H1 (cell line): ENCODE measurements at regions not wholly inside any gene's neighbourhood (a gene's known extent, or its start where the extent isn't known, plus 50 kb on each side); places are given as distances from the start of the nearest gene placed in this dataset.

Experiments
- CTCF ChIA-PET: fragments of 300-600 bp; sonication (Branson Sonifier 250); formaldehyde crosslinking; loops from one replicate; lab custom pipeline; 2021; ENCODE audit not compliant: partially characterized antibody; lab: Charles Lee
- POLR2A ChIA-PET: fragments of 300-600 bp; sonication (Branson Sonifier 250); formaldehyde crosslinking; loops from one replicate; lab custom pipeline; 2021; ENCODE audit warnings: inconsistent platforms; ENCODE audit not compliant: partially characterized antibody; lab: Charles Lee
- DNase-seq, 2 experiments: peaks; one replicate each; pipeline versions ENCODE4 v3.0.0 to v3.0.0-alpha.2; 2010 to 2022; ENCODE audit warnings: low spot score in 2 of 2, low read depth in 1 of 2, mixed read lengths in 1 of 2
- FAIRE-seq: peaks from 2 replicates; lab custom pipeline; 2011; peaks lifted over from hg19 to GRCh38; lab: Jason Lieb, UNC
- H2AFZ ChIP-seq: 2 replicates; pipeline ENCODE4 v1.8.1; 2012; ENCODE audit warnings: low read length, inconsistent platforms
- H2AK5ac ChIP-seq: 2 replicates; pipeline ENCODE4 v1.6.1; 2013; ENCODE audit warnings: low read depth, low read length
- H2BK120ac ChIP-seq: replicated peaks from 2 replicates; pipeline ENCODE3; 2013; ENCODE audit warnings: low read depth, low read length, inconsistent platforms
- H2BK12ac ChIP-seq: 2 replicates; pipeline ENCODE4 v1.6.1; 2013; ENCODE audit warnings: low read depth, low read length
- H2BK15ac ChIP-seq: 2 replicates; pipeline ENCODE4 v1.6.1; 2013; ENCODE audit warnings: low read length
- H2BK20ac ChIP-seq: 2 replicates; pipeline ENCODE4 v1.6.1; 2013; ENCODE audit warnings: low read length
- H2BK5ac ChIP-seq: 2 replicates; pipeline ENCODE4 v1.6.1; 2013; ENCODE audit warnings: low read depth, low read length
- H3K14ac ChIP-seq: 2 replicates; pipeline ENCODE4 v1.6.1; 2013; ENCODE audit warnings: inconsistent platforms; ENCODE audit not compliant: insufficient read length
- H3K18ac ChIP-seq: 2 replicates; pipeline ENCODE4 v1.6.1; 2013; ENCODE audit warnings: low read length; ENCODE audit errors: extremely low read depth
- H3K23ac ChIP-seq: 2 replicates; pipeline ENCODE4 v1.6.1; 2013; ENCODE audit warnings: inconsistent platforms; ENCODE audit not compliant: insufficient read length
- H3K23me2 ChIP-seq: 2 replicates; pipeline ENCODE4 v1.6.1; 2013; ENCODE audit warnings: low read depth, low read length
- H3K27ac ChIP-seq: 2 replicates; pipeline ENCODE4 v1.6.1; 2011; ENCODE audit warnings: low read depth, low read length, inconsistent platforms
- H3K27me3 ChIP-seq, 4 experiments: replicated peaks in 1 of 4; 1 replicate in 1 of 4; 2 replicates in 3 of 4; pipeline versions ENCODE4 v1.6.1 to v1.8.1; 2011 to 2013; ENCODE audit warnings: low read length in 3 of 4, mild to moderate bottlenecking in 3 of 4, inconsistent platforms in 2 of 4, mixed read lengths in 2 of 4, moderate library complexity in 1 of 4; ENCODE audit not compliant: control insufficient read depth in 3 of 4, insufficient read depth in 3 of 4; ENCODE audit errors: extremely low read depth in 1 of 4
- H3K36me3 ChIP-seq, 4 experiments: 2 replicates each; pipeline versions ENCODE4 v1.6.1 to v1.8.1; 2011 to 2013; ENCODE audit warnings: mild to moderate bottlenecking in 4 of 4, low read length in 3 of 4, moderate library complexity in 2 of 4, control low read depth in 1 of 4, inconsistent platforms in 1 of 4; ENCODE audit not compliant: insufficient read depth in 4 of 4, control insufficient read depth in 2 of 4
- H3K4ac ChIP-seq: replicated peaks from 2 replicates; pipeline ENCODE3; 2013; ENCODE audit warnings: low read length, low read depth, mixed read lengths, inconsistent platforms; ENCODE audit not compliant: insufficient read length
- H3K4me1 ChIP-seq, 4 experiments: replicated peaks in 1 of 4; 1 replicate in 1 of 4; 2 replicates in 3 of 4; pipeline versions ENCODE4 v1.6.1 to v1.8.1; 2011 to 2013; ENCODE audit warnings: low read length in 3 of 4, inconsistent platforms in 2 of 4, mixed read lengths in 1 of 4; ENCODE audit not compliant: insufficient read depth in 4 of 4, control insufficient read depth in 3 of 4
- H3K4me2 ChIP-seq, 2 experiments: 2 replicates each; pipeline versions ENCODE4 v1.6.1 to v1.8.1; 2011 to 2013; ENCODE audit warnings: low read depth in 2 of 2, low read length in 2 of 2, control low read depth in 1 of 2, inconsistent platforms in 1 of 2, mild to moderate bottlenecking in 1 of 2; ENCODE audit not compliant: insufficient read depth in 1 of 2
- H3K4me3 ChIP-seq, 4 experiments: fragments of 200-600, 300-600 bp in 1 of 4; sonication (generic), shearing (Covaris generic), sonication (Bioruptor Twin) in 1 of 4; 2 replicates each; pipeline versions ENCODE4 v1.5.1 to v1.8.1; 2011 to 2016; ENCODE audit warnings: low read length in 4 of 4, low read depth in 3 of 4, control low read depth in 2 of 4, inconsistent platforms in 2 of 4, mild to moderate bottlenecking in 2 of 4, mixed read lengths in 1 of 4, moderate library complexity in 1 of 4; ENCODE audit not compliant: insufficient read depth in 2 of 4; ENCODE audit errors: extremely low read depth in 1 of 4
- H3K56ac ChIP-seq: replicated peaks from 2 replicates; pipeline ENCODE3; 2013; ENCODE audit warnings: low read depth, mild to moderate bottlenecking, mixed read lengths, low read length, inconsistent platforms; ENCODE audit not compliant: insufficient read length
- H3K79me1 ChIP-seq: 2 replicates; pipeline ENCODE4 v1.6.1; 2013; ENCODE audit warnings: low read depth, low read length, control low read depth
- H3K79me2 ChIP-seq, 2 experiments: 2 replicates each; pipeline versions ENCODE4 v1.6.1 to v1.8.1; 2012 to 2013; ENCODE audit warnings: low read length in 2 of 2, mild to moderate bottlenecking in 2 of 2, inconsistent platforms in 1 of 2; ENCODE audit not compliant: insufficient read depth in 2 of 2, control insufficient read depth in 1 of 2
- H3K9ac ChIP-seq, 4 experiments: replicated peaks in 1 of 4; 1 replicate in 1 of 4; 2 replicates in 3 of 4; pipeline versions ENCODE4 v1.6.1 to v1.8.1; 2011 to 2013; ENCODE audit warnings: low read depth in 3 of 4, low read length in 3 of 4, control low read depth in 2 of 4, mild to moderate bottlenecking in 2 of 4, moderate library complexity in 2 of 4, inconsistent platforms in 1 of 4; ENCODE audit errors: extremely low read depth in 1 of 4
- H3K9me3 ChIP-seq, 2 experiments: 2 replicates each; pipeline versions ENCODE4 v1.6.1 to v1.8.1; 2012 to 2013; ENCODE audit warnings: mild to moderate bottlenecking in 2 of 2, moderate library complexity in 2 of 2, control low read depth in 1 of 2, inconsistent platforms in 1 of 2, low read depth in 1 of 2, low read length in 1 of 2, mixed read lengths in 1 of 2; ENCODE audit not compliant: insufficient read depth in 2 of 2
- H4K20me1 ChIP-seq, 2 experiments: replicated peaks in 1 of 2; 2 replicates each; pipeline versions ENCODE3 to v1.8.1; 2011 to 2013; ENCODE audit warnings: inconsistent platforms in 2 of 2, low read length in 2 of 2, mild to moderate bottlenecking in 1 of 2; ENCODE audit not compliant: insufficient read depth in 2 of 2, control insufficient read depth in 1 of 2
- H4K5ac ChIP-seq: 2 replicates; pipeline ENCODE4 v1.6.1; 2013; ENCODE audit warnings: low read length, low read depth, mixed read lengths, inconsistent platforms; ENCODE audit not compliant: insufficient read length
- H4K8ac ChIP-seq: 2 replicates; pipeline ENCODE4 v1.8.0; 2013; ENCODE audit warnings: mild to moderate bottlenecking, moderate library complexity, low read length, inconsistent platforms; ENCODE audit not compliant: insufficient read depth; ENCODE audit errors: extremely low read depth
- H4K91ac ChIP-seq: replicated peaks from 2 replicates; pipeline ENCODE3; 2013; ENCODE audit warnings: low read length, mixed read lengths, inconsistent platforms; ENCODE audit not compliant: insufficient read length
- NRF1 ChIP-seq: IDR thresholded peaks from 2 replicates; pipeline ENCODE4 v1.6.1; 2011; ENCODE audit warnings: mild to moderate bottlenecking, low read depth, low read length, improper control_type of control experiment
- RAD21 ChIP-seq, 2 experiments: IDR thresholded peaks in 1 of 2; conservative IDR thresholded peaks in 1 of 2; 2 replicates each; pipeline ENCODE4 v1.6.1; 2011; ENCODE audit warnings: low read depth in 2 of 2, low read length in 2 of 2, improper control_type of control experiment in 1 of 2, inconsistent platforms in 1 of 2, mild to moderate bottlenecking in 1 of 2, moderate library complexity in 1 of 2
- YY1 ChIP-seq: IDR thresholded peaks from 2 replicates; pipeline ENCODE4 v1.6.1; 2011; ENCODE audit warnings: low read depth, mild to moderate bottlenecking, low read length
- WGBS, 2 experiments: shearing (Covaris generic) in 1 of 2; methylation state at CpG; one replicate each; pipeline versions ENCODE4 v1.1.6 to v1.1.7; 2013 to 2015; ENCODE audit warnings: low lambda C conversion rate in 2 of 2, mixed read lengths in 2 of 2, inconsistent platforms in 1 of 2, low coverage in 1 of 2, missing lambda C conversion rate in 1 of 2; ENCODE audit not compliant: insufficient replicate concordance in 2 of 2, insufficient coverage in 1 of 2, insufficient read length in 1 of 2; ENCODE audit errors: extremely low coverage in 1 of 2, missing lambda C conversion rate in 1 of 2; 5-methylcytosine and 5-hydroxymethylcytosine counted together
- TF ChIP-seq, protein P1 (sequence below), 3 experiments: IDR thresholded peaks; 1 replicate in 2 of 3; 2 replicates in 1 of 3; pipeline versions ENCODE4 v1.5.1 to v1.6.1; 2011; ENCODE audit warnings: low read length in 3 of 3, mild to moderate bottlenecking in 3 of 3, inconsistent platforms in 2 of 3, low read depth in 1 of 3, moderate library complexity in 1 of 3; ENCODE audit not compliant: insufficient read depth in 1 of 3; ENCODE audit errors: control extremely low read depth in 1 of 3

GRCh38 chr2:120904379-120904778, 168.7 kb downstream of the GLI2 start:
- Histone ChIP-seq H3K4me2 (no peak overlapping the region), H3K9ac (no peak overlapping the region), H3K79me1 (peaks cover 10% of the 10 kb centered on the region), H3K23ac (no peak overlapping the region), H3K14ac (no peak overlapping the region), H3K56ac (no peak overlapping the region), H4K5ac (no peak overlapping the region), H3K4me3 (no peak overlapping the region), H3K27ac (no peak overlapping the region), H4K20me1 (peaks cover 8 to 17% of the 10 kb centered on the region in 2 experiments), H2AK5ac (0 out of 2 replicates have a peak overlapping the region, but pooled peaks have one; percentile 61), H3K79me2 (peaks cover 0 to 12% of the 10 kb centered on the region in 2 experiments; a peak in 1 of 4 replicates), H3K27me3 (no peaks in the 10 kb centered on the region), H2BK5ac (0 out of 2 replicates have a peak overlapping the region, but pooled peaks have one; percentile 45), H3K4me1 (peaks cover 4 to 21% (median 14%) of the 10 kb centered on the region in 4 experiments), H2AFZ (no peak overlapping the region), H2BK120ac (no peak overlapping the region), H2BK12ac (no peak overlapping the region), H3K36me3 (peaks cover 0 to 4% (median 0%) of the 10 kb centered on the region in 4 experiments; a peak in 1 of 8 replicates), H3K9me3 (no peaks in the 10 kb centered on the region), H2BK20ac (no peak overlapping the region), H3K18ac (no peak overlapping the region; the same call in 1 of the 2 replicates), H2BK15ac (no peak overlapping the region), H3K23me2 (no peaks in the 10 kb centered on the region), H4K8ac (no peak overlapping the region), H4K91ac (no peak overlapping the region), H3K4ac (no peak overlapping the region)
- ChIA-PET CTCF (interaction anchor here (0.6 to 2.7 kb wide), 10 partner anchors 10 to 209 kb away, joined by 3 to 16 read pairs (median 6); no protein-coding TSS in a partner anchor), POLR2A (no interaction called here)
- peak; percentile 1 to 19; a peak in 2 of 4 replicates for TF ChIP-seq RAD21 (IDR thresholded peaks at IDR 0.05 in 1 of 2, conservative IDR thresholded peaks at IDR 0.05 in 1 of 2; ENCODE audit: low read depth in 2 of 2, low read length in 2 of 2)
- no peak for TF ChIP-seq NRF1
- no peak for TF ChIP-seq YY1
- TF ChIP-seq, protein P1, sequence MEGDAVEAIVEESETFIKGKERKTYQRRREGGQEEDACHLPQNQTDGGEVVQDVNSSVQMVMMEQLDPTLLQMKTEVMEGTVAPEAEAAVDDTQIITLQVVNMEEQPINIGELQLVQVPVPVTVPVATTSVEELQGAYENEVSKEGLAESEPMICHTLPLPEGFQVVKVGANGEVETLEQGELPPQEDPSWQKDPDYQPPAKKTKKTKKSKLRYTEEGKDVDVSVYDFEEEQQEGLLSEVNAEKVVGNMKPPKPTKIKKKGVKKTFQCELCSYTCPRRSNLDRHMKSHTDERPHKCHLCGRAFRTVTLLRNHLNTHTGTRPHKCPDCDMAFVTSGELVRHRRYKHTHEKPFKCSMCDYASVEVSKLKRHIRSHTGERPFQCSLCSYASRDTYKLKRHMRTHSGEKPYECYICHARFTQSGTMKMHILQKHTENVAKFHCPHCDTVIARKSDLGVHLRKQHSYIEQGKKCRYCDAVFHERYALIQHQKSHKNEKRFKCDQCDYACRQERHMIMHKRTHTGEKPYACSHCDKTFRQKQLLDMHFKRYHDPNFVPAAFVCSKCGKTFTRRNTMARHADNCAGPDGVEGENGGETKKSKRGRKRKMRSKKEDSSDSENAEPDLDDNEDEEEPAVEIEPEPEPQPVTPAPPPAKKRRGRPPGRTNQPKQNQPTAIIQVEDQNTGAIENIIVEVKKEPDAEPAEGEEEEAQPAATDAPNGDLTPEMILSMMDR (IDR thresholded peaks at IDR 0.05; ENCODE audit: control extremely low read depth in 1 of 3, insufficient read depth in 1 of 3, low read depth in 1 of 3, low read length in 3 of 3) = peak in 2 of 3 experiments; percentile 16 to 21; a peak in 2 of 4 replicates
- FAIRE-seq (no peak), DNase-seq (no peak)
- WGBS, 2 experiments = 79% methylated on average over 8 of the region's 8 CpGs; no CpG with 5 or more reads in 1 of the 2 experiments
